HCT116 (cell line): ENCODE measurements at regions not wholly inside any gene's neighbourhood (a gene's known extent, or its start where the extent isn't known, plus 50 kb on each side); places are given as distances from the start of the nearest gene placed in this dataset.

Experiments used
- ELF1 ChIP-seq: IDR thresholded peaks from 2 replicates; pipeline ENCODE4 v1.6.1; 2012; ENCODE audit warnings: low read depth, borderline replicate concordance
- EZH2 ChIP-seq: fragments of 200-600 bp; sonication (generic); IDR thresholded peaks from 2 replicates; pipeline ENCODE4 v1.6.1; 2017; ENCODE audit warnings: antibody characterized with exemption, mixed run types
- JUND ChIP-seq: IDR thresholded peaks from 2 replicates; pipeline ENCODE4 v1.6.1; 2012
- SP1 ChIP-seq: IDR thresholded peaks from 2 replicates; pipeline ENCODE4 v1.6.1; 2012; ENCODE audit warnings: low read depth
- YY1 ChIP-seq: IDR thresholded peaks from 2 replicates; pipeline ENCODE4 v1.6.1; 2011; ENCODE audit warnings: low read length, low read depth, moderate library complexity, mild to moderate bottlenecking; ENCODE audit not compliant: insufficient replicate concordance; ENCODE audit errors: extremely low read depth
- TF ChIP-seq, protein P1 (sequence below): IDR thresholded peaks from 2 replicates; pipeline ENCODE4 v1.6.1; 2012
- TF ChIP-seq, protein P2 (sequence below), 3 experiments: fragments of 200-600 bp in 1 of 3; sonication (generic) in 1 of 3; IDR thresholded peaks in 2 of 3; conservative IDR thresholded peaks in 1 of 3; 2 replicates each; pipeline ENCODE4 v1.5.1; 2012 to 2017; ENCODE audit warnings: low read depth in 2 of 3, low read length in 2 of 3, antibody characterized with exemption in 1 of 3, borderline replicate concordance in 1 of 3, control low read depth in 1 of 3, mild to moderate bottlenecking in 1 of 3, mixed read lengths in 1 of 3, mixed run types in 1 of 3, moderate library complexity in 1 of 3; ENCODE audit not compliant: insufficient read depth in 1 of 3

DNA sequence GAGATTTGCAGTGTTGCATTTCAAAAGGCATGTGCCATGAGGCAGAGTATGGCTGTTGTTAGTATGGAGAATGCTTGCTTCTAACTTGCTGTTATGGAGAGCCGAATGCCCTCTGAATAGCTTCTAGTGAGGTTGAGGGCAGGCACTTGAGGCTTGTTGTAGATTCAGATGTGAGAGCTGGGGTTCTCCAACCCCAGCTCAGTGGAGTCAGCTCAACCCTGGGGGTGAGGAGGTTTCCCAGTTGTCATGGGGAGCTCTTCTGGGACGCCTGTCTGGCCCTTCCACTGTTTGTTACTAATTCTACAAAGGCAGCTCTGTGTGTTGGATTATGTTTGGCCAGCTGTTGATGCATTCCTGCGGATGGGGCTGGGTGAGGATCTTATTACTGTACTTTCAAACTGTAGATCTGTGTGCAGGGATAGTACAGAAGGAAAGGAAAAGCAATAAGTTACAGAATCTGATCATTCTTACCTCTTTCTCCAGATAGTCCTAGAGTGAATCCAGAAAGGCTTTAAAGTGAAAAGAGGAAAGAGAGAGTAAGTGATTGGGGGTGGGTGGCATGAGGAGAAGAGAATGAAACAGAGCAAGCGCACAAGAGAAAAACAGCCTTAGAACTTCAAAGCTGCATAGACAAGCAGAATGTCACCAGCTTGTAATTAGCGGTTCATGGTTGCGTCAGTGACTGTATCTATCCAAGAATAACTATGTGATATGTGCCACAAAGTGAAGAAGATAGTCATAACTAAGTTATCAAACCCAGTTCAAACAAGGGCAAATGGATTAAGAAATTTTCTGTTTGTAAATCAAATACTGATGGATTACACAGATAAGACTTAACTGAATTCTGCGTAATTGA lies 148.7 kb downstream of the PRL start:
- TF ChIP-seq ELF1 = no peak
- TF ChIP-seq, protein P1, sequence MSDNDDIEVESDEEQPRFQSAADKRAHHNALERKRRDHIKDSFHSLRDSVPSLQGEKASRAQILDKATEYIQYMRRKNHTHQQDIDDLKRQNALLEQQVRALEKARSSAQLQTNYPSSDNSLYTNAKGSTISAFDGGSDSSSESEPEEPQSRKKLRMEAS = no peak
- TF ChIP-seq, protein P2, sequence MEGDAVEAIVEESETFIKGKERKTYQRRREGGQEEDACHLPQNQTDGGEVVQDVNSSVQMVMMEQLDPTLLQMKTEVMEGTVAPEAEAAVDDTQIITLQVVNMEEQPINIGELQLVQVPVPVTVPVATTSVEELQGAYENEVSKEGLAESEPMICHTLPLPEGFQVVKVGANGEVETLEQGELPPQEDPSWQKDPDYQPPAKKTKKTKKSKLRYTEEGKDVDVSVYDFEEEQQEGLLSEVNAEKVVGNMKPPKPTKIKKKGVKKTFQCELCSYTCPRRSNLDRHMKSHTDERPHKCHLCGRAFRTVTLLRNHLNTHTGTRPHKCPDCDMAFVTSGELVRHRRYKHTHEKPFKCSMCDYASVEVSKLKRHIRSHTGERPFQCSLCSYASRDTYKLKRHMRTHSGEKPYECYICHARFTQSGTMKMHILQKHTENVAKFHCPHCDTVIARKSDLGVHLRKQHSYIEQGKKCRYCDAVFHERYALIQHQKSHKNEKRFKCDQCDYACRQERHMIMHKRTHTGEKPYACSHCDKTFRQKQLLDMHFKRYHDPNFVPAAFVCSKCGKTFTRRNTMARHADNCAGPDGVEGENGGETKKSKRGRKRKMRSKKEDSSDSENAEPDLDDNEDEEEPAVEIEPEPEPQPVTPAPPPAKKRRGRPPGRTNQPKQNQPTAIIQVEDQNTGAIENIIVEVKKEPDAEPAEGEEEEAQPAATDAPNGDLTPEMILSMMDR (IDR thresholded peaks at IDR 0.05 in 2 of 3, conservative IDR thresholded peaks at IDR 0.05 in 1 of 3; ENCODE audit: borderline replicate concordance in 1 of 3, insufficient read depth in 1 of 3, low read depth in 2 of 3, low read length in 2 of 3) = no peak
- no peak for TF ChIP-seq YY1
- TF ChIP-seq EZH2 = no peak
- TF ChIP-seq JUND = no peak
- TF ChIP-seq SP1 = no peak
